Endothelial cell of hepatic sinusoid (primary cell): ENCODE measurements at regions not wholly inside any gene's neighbourhood (a gene's known extent, or its start where the extent isn't known, plus 50 kb on each side); places are given as distances from the start of the nearest gene placed in this dataset.

Experiments used
- in situ Hi-C: cut with HindIII; loops from 2 replicates; pipeline ENCODE4 v1.10.0; 2017; ENCODE audit warnings: low sequenced_read_pairs

GRCh38 chr1:198102454-198102827 is 54.4 kb upstream of the NEK7 start:
- in situ Hi-C loops: no loop called here

- in situ Hi-C loops: no loop called here
Measured at GRCh38 chr1:198105185-198105584, 51.6 kb upstream of the NEK7 start.

- in situ Hi-C loops: no loop called here
Measured at GRCh38 chr1:198106011-198106410, 50.8 kb upstream of the NEK7 start.
